Fibroblast of mammary gland (primary cell): ENCODE measurements at regions not wholly inside any gene's neighbourhood (a gene's known extent, or its start where the extent isn't known, plus 50 kb on each side); places are given as distances from the start of the nearest gene placed in this dataset.

Experiments used
- DNase-seq: peaks from one replicate; pipeline ENCODE4 v3.0.0-alpha.2; 2010; ENCODE audit warnings: low read depth
- H3K4me3 ChIP-seq: 2 replicates; pipeline ENCODE4 v1.5.1; 2011; ENCODE audit warnings: low read depth, mild to moderate bottlenecking, low read length, moderate library complexity; ENCODE audit not compliant: control insufficient read depth
- CTCF ChIP-seq: conservative IDR thresholded peaks from 2 replicates; pipeline ENCODE4 v1.5.1; 2011; ENCODE audit warnings: low read depth, low read length, inconsistent platforms; ENCODE audit not compliant: control insufficient read depth, insufficient read depth

- no peak overlapping the region for H3K4me3 ChIP-seq
- no peak for TF ChIP-seq CTCF
Observed at GRCh38 chr3:45337839-45338470, 50.4 kb upstream of the LARS2 start.

More at GRCh38 chr3:45337839-45338470, 50.4 kb upstream of the LARS2 start:
- peak; percentile 11 for DNase-seq
